OCI-LY7 (cell line): ENCODE measurements at regions not wholly inside any gene's neighbourhood (a gene's known extent, or its start where the extent isn't known, plus 50 kb on each side); places are given as distances from the start of the nearest gene placed in this dataset.

ENCODE experiments used
- BruUV-seq: library from RNA; stranded (reverse); fragments of 400-500 nt; replicated peaks from 2 replicates; lab custom pipeline; 2021; lab: Mats Ljungman, UMichigan
- CTCF ChIA-PET: fragments of 300-600 bp; sonication (Branson Sonifier 250); formaldehyde crosslinking; loops from one replicate; lab custom pipeline; 2022; ENCODE audit warnings: antibody characterized with exemption; ENCODE audit not compliant: unreplicated experiment; lab: Charles Lee
- POLR2A ChIA-PET: fragments of 300-600 bp; sonication (Branson Sonifier 250); formaldehyde crosslinking; loops from one replicate; lab custom pipeline; 2022; ENCODE audit warnings: antibody characterized with exemption; lab: Charles Lee
- DNase-seq: peaks from one replicate; pipeline ENCODE4 v3.0.0-alpha.2; 2015; ENCODE audit warnings: low spot score
- H2AFZ ChIP-seq: fragments of 200-600 bp; sonication (generic), shearing (Covaris generic); 2 replicates; pipeline ENCODE4 v1.6.1; 2014; ENCODE audit warnings: mild to moderate bottlenecking, antibody characterized with exemption, low read length, moderate library complexity
- H3K27ac ChIP-seq: fragments of 200-600 bp; sonication (generic); 2 replicates; pipeline ENCODE4 v1.5.1; 2014; ENCODE audit warnings: mixed run types, low read depth, mild to moderate bottlenecking, moderate library complexity, low read length, inconsistent platforms; ENCODE audit not compliant: poor library complexity, severe bottlenecking
- H3K36me3 ChIP-seq: fragments of 200-600 bp; sonication (generic); 2 replicates; pipeline ENCODE4 v1.6.1; 2014; ENCODE audit warnings: mild to moderate bottlenecking, antibody characterized with exemption, low read length, moderate library complexity, mixed read lengths; ENCODE audit not compliant: insufficient read depth
- H3K4me1 ChIP-seq: fragments of 200-600 bp; sonication (generic); 2 replicates; pipeline ENCODE4 v1.5.1; 2014; ENCODE audit warnings: mild to moderate bottlenecking, low read length; ENCODE audit not compliant: insufficient read depth, poor library complexity, severe bottlenecking
- H3K4me2 ChIP-seq: fragments of 200-600 bp; sonication (generic); 2 replicates; pipeline ENCODE4 v1.6.1; 2014; ENCODE audit warnings: mild to moderate bottlenecking, low read length
- H3K4me3 ChIP-seq: fragments of 200-600 bp; sonication (generic); 2 replicates; pipeline ENCODE4 v1.5.1; 2014; ENCODE audit warnings: mild to moderate bottlenecking, low read depth, low read length; ENCODE audit not compliant: poor library complexity, severe bottlenecking
- H3K79me2 ChIP-seq: fragments of 200-600 bp; sonication (generic); 2 replicates; pipeline ENCODE4 v1.6.1; 2016; ENCODE audit warnings: low read depth, mild to moderate bottlenecking, low read length, moderate library complexity, mixed read lengths; ENCODE audit not compliant: insufficient read depth
- H3K9me2 ChIP-seq: fragments of 200-600 bp; sonication (generic); 2 replicates; pipeline ENCODE4 v1.6.1; 2016; ENCODE audit warnings: mild to moderate bottlenecking, low read length, mixed read lengths; ENCODE audit not compliant: insufficient read depth
- H3K9me3 ChIP-seq: fragments of 200-600 bp; sonication (generic); 2 replicates; pipeline ENCODE4 v1.6.1; 2014; ENCODE audit warnings: mild to moderate bottlenecking, mixed run types, low read length, mixed read lengths
- H4K20me1 ChIP-seq: fragments of 200-600 bp; sonication (generic); 2 replicates; pipeline ENCODE4 v1.6.1; 2014; ENCODE audit warnings: mild to moderate bottlenecking, antibody characterized with exemption, low read length, moderate library complexity, mixed read lengths; ENCODE audit not compliant: insufficient read depth
- CTCF ChIP-seq: fragments of 200-600 bp; sonication (generic); conservative IDR thresholded peaks from 2 replicates; pipeline ENCODE4 v1.5.1; 2014; ENCODE audit warnings: mild to moderate bottlenecking, antibody characterized with exemption, low read length, moderate library complexity, mixed read lengths
- EZH2phosphoT487 ChIP-seq: fragments of 200-600 bp; sonication (generic); IDR thresholded peaks from 2 replicates; pipeline ENCODE4 v1.6.1; 2018; ENCODE audit warnings: low read depth, borderline replicate concordance, mild to moderate bottlenecking, mixed run types, antibody characterized with exemption, low read length, moderate library complexity, mixed read lengths
- intact Hi-C: fragments of 100-400 bp; cut with micrococcal nuclease; formaldehyde crosslinking; loops from one replicate; pipeline ENCODE4 v1.10.0; 2022; ENCODE audit not compliant: unreplicated experiment

- Histone ChIP-seq H3K36me3 (peaks cover 4% of the 10 kb centered on the region; the same call in 1 of the 2 replicates), H3K9me2 (no peaks in the 10 kb centered on the region), H3K4me2 (peak overlapping the region; percentile 56), H3K27ac (no peak overlapping the region), H2AFZ (peak overlapping the region; percentile 93), H3K79me2 (no peaks in the 10 kb centered on the region), H3K4me1 (peaks cover 3% of the 10 kb centered on the region), H4K20me1 (no peaks in the 10 kb centered on the region), H3K4me3 (peak overlapping the region; percentile 28), H3K9me3 (peaks cover 9% of the 10 kb centered on the region; the same call in 1 of the 2 replicates)
- BruUV-seq = no TSS peak
- DNase-seq = peak; percentile 25
- no peak for TF ChIP-seq EZH2phosphoT487
- peak; percentile 68 for TF ChIP-seq CTCF
- CTCF ChIA-PET = interaction anchor here (0.6 kb wide), 1 partner anchor 415 kb away, joined by 5 read pairs; no protein-coding TSS in a partner anchor
- POLR2A ChIA-PET = interaction anchor here (0.5 kb wide), 1 partner anchor 266 kb away, joined by 4 read pairs; no protein-coding TSS in a partner anchor
- intact Hi-C loops = loop anchor here (2.0 kb wide), 1 partner anchor 268 kb away; no protein-coding TSS in a partner anchor
These were observed 657.8 kb downstream of the GALC start for GRCh38 chr14:87334997-87335685.

GRCh38 chr14:87331991-87332390 is 661.0 kb downstream of the GALC start:
- no peak for DNase-seq
- Histone ChIP-seq H3K36me3 (peaks cover 4% of the 10 kb centered on the region; the same call in 1 of the 2 replicates), H2AFZ (no peak overlapping the region), H4K20me1 (no peaks in the 10 kb centered on the region), H3K27ac (no peak overlapping the region), H3K9me2 (no peaks in the 10 kb centered on the region), H3K4me3 (no peak overlapping the region), H3K4me1 (peaks cover 3% of the 10 kb centered on the region), H3K79me2 (no peaks in the 10 kb centered on the region), H3K4me2 (no peak overlapping the region), H3K9me3 (peaks cover 9% of the 10 kb centered on the region; the same call in 1 of the 2 replicates)
- BruUV-seq = no TSS peak
- ChIA-PET CTCF (no interaction called here), POLR2A (interaction anchor here (0.5 to 1.6 kb wide), 3 partner anchors 12 to 1716 kb away, joined by 3 read pairs; no protein-coding TSS in a partner anchor)
- intact Hi-C loops = no loop called here
- TF ChIP-seq CTCF = no peak
- no peak for TF ChIP-seq EZH2phosphoT487

- no peak overlapping the region for H3K4me3 ChIP-seq
- BruUV-seq = no TSS peak
- H3K79me2 ChIP-seq = no peaks in the 10 kb centered on the region
- no peaks in the 10 kb centered on the region for H3K9me2 ChIP-seq
- no peaks in the 10 kb centered on the region; the same call in 1 of the 2 replicates for H3K9me3 ChIP-seq
- no peaks in the 10 kb centered on the region for H3K4me1 ChIP-seq
- no peak overlapping the region for H2AFZ ChIP-seq
- intact Hi-C loops = no loop called here
- no peak for DNase-seq
- no peak overlapping the region for H3K4me2 ChIP-seq
- H3K27ac ChIP-seq = no peak overlapping the region
- ChIA-PET POLR2A (interaction anchor here (0.5 to 0.6 kb wide), 3 partner anchors 23 to 1340 kb away, joined by 3 to 4 read pairs (median 3); no protein-coding TSS in a partner anchor), CTCF (no interaction called here)
- H4K20me1 ChIP-seq = no peaks in the 10 kb centered on the region
- TF ChIP-seq CTCF (no peak), EZH2phosphoT487 (no peak)
- no peaks in the 10 kb centered on the region for H3K36me3 ChIP-seq
These were observed 667.2 kb downstream of the GALC start for GRCh38 chr14:87325741-87326140.
